HG03045 (cell line): ENCODE measurements at regions not wholly inside any gene's neighbourhood (a gene's known extent, or its start where the extent isn't known, plus 50 kb on each side); places are given as distances from the start of the nearest gene placed in this dataset.

Experiments
- ATAC-seq: cut with Tn5 transposase; IDR thresholded peaks from one replicate; pipeline ENCODE4 v1.9.1; 2021; ENCODE audit warnings: mild to moderate bottlenecking, moderate library complexity; ENCODE audit not compliant: unreplicated experiment

- no peak for ATAC-seq
Observed at GRCh38 chr3:152516216-152516615, 247.5 kb downstream of the MBNL1 start.

- ATAC-seq: no peak
Observed at GRCh38 chr3:152517502-152517901, 248.8 kb downstream of the MBNL1 start.

- ATAC-seq: no peak
Observed at GRCh38 chr3:152518346-152518745, 249.6 kb downstream of the MBNL1 start.

- ATAC-seq: no peak
Observed at GRCh38 chr3:152519376-152519775, 250.6 kb downstream of the MBNL1 start.

GRCh38 chr3:152522036-152522435 lies 253.3 kb downstream of the MBNL1 start:
- ATAC-seq: no peak

- ATAC-seq: no peak
Observed at GRCh38 chr3:152524198-152525140, 255.7 kb downstream of the MBNL1 start.

- ATAC-seq: no peak
Observed at GRCh38 chr3:152531717-152532116, 263.0 kb downstream of the MBNL1 start.

- ATAC-seq: no peak
Observed at GRCh38 chr3:152538518-152538917, 269.8 kb downstream of the MBNL1 start.

GRCh38 chr3:152539191-152539764 lies 270.5 kb downstream of the MBNL1 start:
- ATAC-seq: peak; percentile 42

GRCh38 chr3:152540120-152540519 lies 271.4 kb downstream of the MBNL1 start:
- no peak for ATAC-seq

- ATAC-seq: no peak
Observed at GRCh38 chr3:152547153-152547552, 278.4 kb downstream of the MBNL1 start.

- ATAC-seq: no peak
Observed at GRCh38 chr3:152549263-152549662, 280.5 kb downstream of the MBNL1 start.

- no peak for ATAC-seq
Observed at GRCh38 chr3:152550284-152550683, 281.6 kb downstream of the MBNL1 start.

- no peak for ATAC-seq
Observed at GRCh38 chr3:152554980-152555379, 280.0 kb upstream of the P2RY1 start.

- ATAC-seq: no peak
Observed at GRCh38 chr3:152555666-152556291, 279.2 kb upstream of the P2RY1 start.

GRCh38 chr3:152556731-152557254 lies 278.1 kb upstream of the P2RY1 start:
- ATAC-seq: peak; percentile 64

- peak; percentile 26 for ATAC-seq
Observed at GRCh38 chr3:152557302-152557999, 277.5 kb upstream of the P2RY1 start.

- no peak for ATAC-seq
Observed at GRCh38 chr3:152558386-152558785, 276.5 kb upstream of the P2RY1 start.

GRCh38 chr3:152559246-152559645 lies 275.7 kb upstream of the P2RY1 start:
- no peak for ATAC-seq

GRCh38 chr3:152564459-152564858 lies 270.5 kb upstream of the P2RY1 start:
- no peak for ATAC-seq
